SK-N-SH (cell line): ENCODE measurements at regions not wholly inside any gene's neighbourhood (a gene's known extent, or its start where the extent isn't known, plus 50 kb on each side); places are given as distances from the start of the nearest gene placed in this dataset.

Source experiments
- CTCF ChIA-PET: fragments of 300-600, 350-600 bp; formaldehyde crosslinking; extraction: SDS; loops from one replicate; lab custom pipeline; 2021; lab: Yijun Ruan, JAX
- POLR2A ChIA-PET: fragments of 350-600 bp; sonication (Branson Sonifier 250); formaldehyde crosslinking; extraction: SDS; loops from one replicate; lab custom pipeline; 2020; ENCODE audit warnings: antibody characterized with exemption, inconsistent platforms; lab: Yijun Ruan, JAX
- DNase-seq: peaks from one replicate; pipeline ENCODE4 v3.0.0; 2012
- H2AFZ ChIP-seq: fragments of 200-600 bp; sonication (generic); 2 replicates; pipeline ENCODE4 v1.8.1; 2016; ENCODE audit warnings: antibody characterized with exemption, mild to moderate bottlenecking, low read depth
- H3F3A ChIP-seq: fragments of 200-600 bp; sonication (generic); replicated peaks from 2 replicates; pipeline ENCODE3; 2016; ENCODE audit warnings: antibody characterized with exemption, mild to moderate bottlenecking; ENCODE audit not compliant: insufficient read depth
- H3K27ac ChIP-seq, 2 experiments: fragments of 200-500 bp in 1 of 2; fragments of 200-600 bp in 1 of 2; sonication (Bioruptor generic) in 1 of 2; sonication (generic), shearing (Covaris generic) in 1 of 2; 2 replicates each; pipeline versions ENCODE4 v1.5.1 to v1.6.1; 2014 to 2016; ENCODE audit warnings: low read depth in 2 of 2, inconsistent platforms in 1 of 2, low read length in 1 of 2, mild to moderate bottlenecking in 1 of 2, mixed read lengths in 1 of 2
- H3K27me3 ChIP-seq: fragments of 200-600 bp; sonication (generic), shearing (Covaris generic); 2 replicates; pipeline ENCODE4 v1.6.1; 2016; ENCODE audit warnings: mixed run types; ENCODE audit not compliant: insufficient read depth
- H3K36me3 ChIP-seq, 2 experiments: fragments of 200-500 bp in 1 of 2; fragments of 200-600 bp in 1 of 2; sonication (Bioruptor generic) in 1 of 2; sonication (generic) in 1 of 2; replicated peaks in 1 of 2; 2 replicates each; pipeline versions ENCODE3 to v1.5.1; 2014 to 2016; ENCODE audit warnings: low read length in 1 of 2, mild to moderate bottlenecking in 1 of 2; ENCODE audit not compliant: insufficient read depth in 2 of 2, control insufficient read depth in 1 of 2
- H3K4me1 ChIP-seq, 2 experiments: fragments of 200-500 bp in 1 of 2; fragments of 200-600 bp in 1 of 2; sonication (Bioruptor generic) in 1 of 2; sonication (generic), shearing (Covaris generic) in 1 of 2; 2 replicates each; pipeline versions ENCODE4 v1.5.1 to v1.6.1; 2014 to 2016; ENCODE audit warnings: low read depth in 1 of 2, low read length in 1 of 2, mixed run types in 1 of 2; ENCODE audit not compliant: insufficient read depth in 2 of 2, control insufficient read depth in 1 of 2
- H3K4me2 ChIP-seq: fragments of 200-600 bp; sonication (generic), shearing (Covaris generic); 2 replicates; pipeline ENCODE4 v1.6.1; 2017; ENCODE audit warnings: mixed run types
- H3K4me3 ChIP-seq, 2 experiments: fragments of 200-500 bp in 1 of 2; fragments of 200-600 bp in 1 of 2; sonication (Bioruptor generic) in 1 of 2; sonication (generic), shearing (Covaris generic) in 1 of 2; 2 replicates each; pipeline versions ENCODE4 v1.5.1 to v1.8.1; 2014 to 2016; ENCODE audit warnings: low read depth in 2 of 2, inconsistent platforms in 1 of 2, low read length in 1 of 2, mild to moderate bottlenecking in 1 of 2, mixed read lengths in 1 of 2, moderate library complexity in 1 of 2
- H3K79me2 ChIP-seq: fragments of 200-600 bp; sonication (generic); 2 replicates; pipeline ENCODE4 v1.8.1; 2017; ENCODE audit warnings: mild to moderate bottlenecking; ENCODE audit not compliant: insufficient read depth
- H3K9ac ChIP-seq: fragments of 200-600 bp; sonication (generic); 2 replicates; pipeline ENCODE4 v1.6.1; 2017; ENCODE audit warnings: mixed run types
- H3K9me2 ChIP-seq: fragments of 200-600 bp; sonication (generic); 2 replicates; pipeline ENCODE4 v1.6.1; 2017; ENCODE audit warnings: mixed run types
- H3K9me3 ChIP-seq: fragments of 200-600 bp; sonication (generic); 2 replicates; pipeline ENCODE4 v1.6.1; 2017; ENCODE audit warnings: mixed run types, mild to moderate bottlenecking, moderate library complexity
- H4K20me1 ChIP-seq: fragments of 200-600 bp; sonication (generic); 2 replicates; pipeline ENCODE4 v1.6.1; 2017; ENCODE audit warnings: mild to moderate bottlenecking, mixed run types; ENCODE audit not compliant: insufficient read depth
- EP300 ChIP-seq, 2 experiments: IDR thresholded peaks; 2 replicates each; pipeline versions ENCODE4 v1.4.0 to v1.6.1; 2012; ENCODE audit warnings: borderline replicate concordance in 1 of 2, low read depth in 1 of 2, low read length in 1 of 2
- FOSL2 ChIP-seq: IDR thresholded peaks from 2 replicates; pipeline ENCODE4 v1.4.0; 2012; ENCODE audit warnings: low read depth, mild to moderate bottlenecking, moderate library complexity, borderline replicate concordance
- GABPA ChIP-seq: IDR thresholded peaks from 2 replicates; pipeline ENCODE4 v1.4.0; 2012; ENCODE audit warnings: low read depth, mild to moderate bottlenecking
- GATA2 ChIP-seq: sonication (generic); formaldehyde crosslinking; IDR thresholded peaks from 2 replicates; pipeline ENCODE4 v1.5.0; 2020; ENCODE audit warnings: mild to moderate bottlenecking, missing genetic modification reagents
- JUND ChIP-seq: IDR thresholded peaks from 2 replicates; pipeline ENCODE4 v1.4.0; 2012
- MAX ChIP-seq: IDR thresholded peaks from 2 replicates; pipeline ENCODE4 v1.4.0; 2012; ENCODE audit warnings: low read depth
- MXI1 ChIP-seq: IDR thresholded peaks from 2 replicates; pipeline ENCODE4 v1.6.1; 2012; ENCODE audit warnings: mild to moderate bottlenecking, low read depth, low read length, improper control_type of control experiment
- NFIC ChIP-seq: IDR thresholded peaks from 2 replicates; pipeline ENCODE4 v1.4.0; 2012; ENCODE audit warnings: borderline replicate concordance
- PBX3 ChIP-seq: IDR thresholded peaks from 2 replicates; pipeline ENCODE4; 2012
- POLR2AphosphoS5 ChIP-seq: IDR thresholded peaks from 2 replicates; pipeline ENCODE4 v1.6.1; 2012; ENCODE audit warnings: low read depth, low read length
- RAD21 ChIP-seq: IDR thresholded peaks from 2 replicates; pipeline ENCODE4 v1.6.1; 2012; ENCODE audit warnings: mild to moderate bottlenecking, low read length
- RCOR1 ChIP-seq: fragments of 150-350 bp; IDR thresholded peaks from 2 replicates; pipeline ENCODE4 v1.6.1; 2017; ENCODE audit warnings: antibody characterized with exemption, low read length
- SMC3 ChIP-seq: IDR thresholded peaks from 2 replicates; pipeline ENCODE4 v1.6.1; 2012; ENCODE audit warnings: low read depth, low read length, improper control_type of control experiment
- TAF1 ChIP-seq: IDR thresholded peaks from 2 replicates; pipeline ENCODE4 v1.6.1; 2012; ENCODE audit warnings: low read depth, mild to moderate bottlenecking, low read length, moderate library complexity, borderline replicate concordance
- TCF12 ChIP-seq: IDR thresholded peaks from 2 replicates; pipeline ENCODE4 v1.4.0; 2012
- TEAD4 ChIP-seq: IDR thresholded peaks from 2 replicates; pipeline ENCODE4 v1.4.0; 2012; ENCODE audit warnings: mild to moderate bottlenecking, borderline replicate concordance; ENCODE audit not compliant: insufficient read depth
- USF1 ChIP-seq: IDR thresholded peaks from 2 replicates; pipeline ENCODE4 v1.4.0; 2012; ENCODE audit warnings: low read depth, borderline replicate concordance
- USF2 ChIP-seq: fragments of 150-350 bp; IDR thresholded peaks from 2 replicates; pipeline ENCODE4 v1.6.1; 2017; ENCODE audit warnings: antibody characterized with exemption, low read length, low read depth, borderline replicate concordance
- WGBS: methylation state at CpG from one replicate; pipeline ENCODE4 v1.1.6; 2017; ENCODE audit warnings: low lambda C conversion rate; 5-methylcytosine and 5-hydroxymethylcytosine counted together

GRCh38 chr11:69884286-69884685, 65.1 kb upstream of the FGF3 start:
- Histone ChIP-seq H3K4me3 (no peak overlapping the region), H3K27ac (no peak overlapping the region), H3K27me3 (no peaks in the 10 kb centered on the region), H3K9ac (no peak overlapping the region), H2AFZ (no peak overlapping the region), H3K36me3 (no peaks in the 10 kb centered on the region), H4K20me1 (no peaks in the 10 kb centered on the region), H3F3A (no peaks in the 10 kb centered on the region), H3K4me2 (no peak overlapping the region), H3K79me2 (no peaks in the 10 kb centered on the region), H3K4me1 (peaks cover 0 to 8% of the 10 kb centered on the region in 2 experiments; a peak in 1 of 4 replicates), H3K9me3 (no peaks in the 10 kb centered on the region), H3K9me2 (no peaks in the 10 kb centered on the region)
- ChIA-PET POLR2A (no interaction called here), CTCF (interaction anchor here (1.2 to 2.7 kb wide), 4 partner anchors 11 to 83 kb away, joined by 3 to 15 read pairs (median 6); no protein-coding TSS in a partner anchor)
- no peak for DNase-seq
- 69% methylated on average over 10 of the region's 10 CpGs for WGBS
- no peak for TF ChIP-seq USF2
- TF ChIP-seq FOSL2 = no peak
- TF ChIP-seq JUND = no peak
- TF ChIP-seq RCOR1 = no peak
- no peak for TF ChIP-seq TAF1
- no peak for TF ChIP-seq NFIC
- no peak for TF ChIP-seq SMC3
- TF ChIP-seq EP300 (IDR thresholded peaks at IDR 0.05; ENCODE audit: borderline replicate concordance in 1 of 2, low read depth in 1 of 2, low read length in 1 of 2) = no peak
- TF ChIP-seq RAD21 = no peak

GRCh38 chr11:69884751-69885150, 65.5 kb upstream of the FGF3 start:
- no peak overlapping the region for H2AFZ ChIP-seq
- no peak for DNase-seq
- H3K79me2 ChIP-seq = no peaks in the 10 kb centered on the region
- no peaks in the 10 kb centered on the region for H3K27me3 ChIP-seq
- whole genome bisulfite sequencing = 62% methylated on average over 3 of the region's 7 CpGs
- peaks cover 0 to 6% of the 10 kb centered on the region in 2 experiments; a peak in 1 of 4 replicates for H3K4me1 ChIP-seq
- H3F3A ChIP-seq = no peaks in the 10 kb centered on the region
- no peaks in the 10 kb centered on the region for H3K9me2 ChIP-seq
- no peaks in the 10 kb centered on the region for H4K20me1 ChIP-seq
- ChIA-PET CTCF (interaction anchor here (1.2 to 2.7 kb wide), 2 partner anchors 12 to 25 kb away, joined by 3 to 15 read pairs; no protein-coding TSS in a partner anchor), POLR2A (no interaction called here)
- H3K9me3 ChIP-seq = no peaks in the 10 kb centered on the region
- H3K4me2 ChIP-seq = no peak overlapping the region
- no peak overlapping the region for H3K27ac ChIP-seq
- no peak overlapping the region for H3K4me3 ChIP-seq
- TF ChIP-seq MXI1 (no peak), GATA2 (CRISPR knock-in tag) (no peak), MAX (no peak), NFIC (no peak), PBX3 (no peak), TEAD4 (no peak), GABPA (no peak), POLR2AphosphoS5 (no peak), TCF12 (no peak), EP300 (IDR thresholded peaks at IDR 0.05; ENCODE audit: borderline replicate concordance in 1 of 2, low read depth in 1 of 2, low read length in 1 of 2) (no peak), USF1 (no peak)
- H3K9ac ChIP-seq = no peak overlapping the region
- H3K36me3 ChIP-seq = no peaks in the 10 kb centered on the region
